B cell (primary cell): ENCODE measurements at regions not wholly inside any gene's neighbourhood (a gene's known extent, or its start where the extent isn't known, plus 50 kb on each side); places are given as distances from the start of the nearest gene placed in this dataset.

Source experiments
- EZH2 ChIP-seq: IDR thresholded peaks from 2 replicates; pipeline ENCODE4 v1.6.1; 2012; ENCODE audit warnings: borderline replicate concordance, low read depth, mild to moderate bottlenecking, moderate library complexity, low read length; ENCODE audit not compliant: insufficient read depth, poor library complexity, severe bottlenecking
- TF ChIP-seq, protein P1 (sequence below): fragments of 200-600 bp; IDR thresholded peaks from one replicate; pipeline ENCODE4 v1.8.0; 2022; ENCODE audit warnings: antibody characterized with exemption, mild to moderate bottlenecking

- no peak for TF ChIP-seq EZH2
- TF ChIP-seq, protein P1, sequence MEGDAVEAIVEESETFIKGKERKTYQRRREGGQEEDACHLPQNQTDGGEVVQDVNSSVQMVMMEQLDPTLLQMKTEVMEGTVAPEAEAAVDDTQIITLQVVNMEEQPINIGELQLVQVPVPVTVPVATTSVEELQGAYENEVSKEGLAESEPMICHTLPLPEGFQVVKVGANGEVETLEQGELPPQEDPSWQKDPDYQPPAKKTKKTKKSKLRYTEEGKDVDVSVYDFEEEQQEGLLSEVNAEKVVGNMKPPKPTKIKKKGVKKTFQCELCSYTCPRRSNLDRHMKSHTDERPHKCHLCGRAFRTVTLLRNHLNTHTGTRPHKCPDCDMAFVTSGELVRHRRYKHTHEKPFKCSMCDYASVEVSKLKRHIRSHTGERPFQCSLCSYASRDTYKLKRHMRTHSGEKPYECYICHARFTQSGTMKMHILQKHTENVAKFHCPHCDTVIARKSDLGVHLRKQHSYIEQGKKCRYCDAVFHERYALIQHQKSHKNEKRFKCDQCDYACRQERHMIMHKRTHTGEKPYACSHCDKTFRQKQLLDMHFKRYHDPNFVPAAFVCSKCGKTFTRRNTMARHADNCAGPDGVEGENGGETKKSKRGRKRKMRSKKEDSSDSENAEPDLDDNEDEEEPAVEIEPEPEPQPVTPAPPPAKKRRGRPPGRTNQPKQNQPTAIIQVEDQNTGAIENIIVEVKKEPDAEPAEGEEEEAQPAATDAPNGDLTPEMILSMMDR = no peak
Measured at GRCh38 chr6:67640484-67640883, 994.6 kb upstream of the ADGRB3 start.
